C4-2B (cell line): ENCODE measurements at regions not wholly inside any gene's neighbourhood (a gene's known extent, or its start where the extent isn't known, plus 50 kb on each side); places are given as distances from the start of the nearest gene placed in this dataset.

Experiments
- ZFX ChIP-seq: fragments of 450-650 bp; IDR thresholded peaks from 2 replicates; pipeline ENCODE4 v1.6.1; 2017
- TF ChIP-seq, protein P1 (sequence below): fragments of 450-650 bp; conservative IDR thresholded peaks from 2 replicates; pipeline ENCODE4 v1.5.1; 2017; ENCODE audit warnings: mild to moderate bottlenecking

DNA sequence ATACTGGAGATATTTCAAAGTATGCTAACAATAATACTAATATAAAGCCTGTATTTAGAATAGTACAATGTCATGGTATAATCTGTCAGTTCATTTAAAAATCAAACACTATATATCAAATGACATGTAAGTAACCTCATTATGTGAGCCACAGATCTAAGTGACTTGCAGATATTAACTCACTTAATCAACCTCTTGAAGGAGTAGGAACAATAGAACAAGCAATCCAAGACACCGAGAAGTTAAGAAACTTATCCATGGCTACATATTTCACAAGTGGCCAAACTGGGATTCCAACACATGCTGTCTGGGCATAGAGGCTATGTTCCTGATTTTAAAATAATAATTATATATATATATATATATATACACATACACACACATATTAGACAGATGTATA, 554.0 kb downstream of the ARAP2 start:
- TF ChIP-seq, protein P1, sequence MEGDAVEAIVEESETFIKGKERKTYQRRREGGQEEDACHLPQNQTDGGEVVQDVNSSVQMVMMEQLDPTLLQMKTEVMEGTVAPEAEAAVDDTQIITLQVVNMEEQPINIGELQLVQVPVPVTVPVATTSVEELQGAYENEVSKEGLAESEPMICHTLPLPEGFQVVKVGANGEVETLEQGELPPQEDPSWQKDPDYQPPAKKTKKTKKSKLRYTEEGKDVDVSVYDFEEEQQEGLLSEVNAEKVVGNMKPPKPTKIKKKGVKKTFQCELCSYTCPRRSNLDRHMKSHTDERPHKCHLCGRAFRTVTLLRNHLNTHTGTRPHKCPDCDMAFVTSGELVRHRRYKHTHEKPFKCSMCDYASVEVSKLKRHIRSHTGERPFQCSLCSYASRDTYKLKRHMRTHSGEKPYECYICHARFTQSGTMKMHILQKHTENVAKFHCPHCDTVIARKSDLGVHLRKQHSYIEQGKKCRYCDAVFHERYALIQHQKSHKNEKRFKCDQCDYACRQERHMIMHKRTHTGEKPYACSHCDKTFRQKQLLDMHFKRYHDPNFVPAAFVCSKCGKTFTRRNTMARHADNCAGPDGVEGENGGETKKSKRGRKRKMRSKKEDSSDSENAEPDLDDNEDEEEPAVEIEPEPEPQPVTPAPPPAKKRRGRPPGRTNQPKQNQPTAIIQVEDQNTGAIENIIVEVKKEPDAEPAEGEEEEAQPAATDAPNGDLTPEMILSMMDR, result no peak
- TF ChIP-seq ZFX, result no peak
